Neural cell (in vitro differentiated cells): ENCODE measurements at regions not wholly inside any gene's neighbourhood (a gene's known extent, or its start where the extent isn't known, plus 50 kb on each side); places are given as distances from the start of the nearest gene placed in this dataset.

Experiments
- H2AFZ ChIP-seq: fragments of 200-600, 300-800 bp; sonication (generic), shearing (Covaris generic); 2 replicates; pipeline ENCODE4 v1.6.0; 2014; ENCODE audit warnings: low read depth, mild to moderate bottlenecking, antibody characterized with exemption, low read length, moderate library complexity
- H3F3A ChIP-seq: fragments of 200-600 bp; shearing (Covaris generic); 2 replicates; pipeline ENCODE4 v1.6.1; 2016; ENCODE audit warnings: mild to moderate bottlenecking, moderate library complexity, mixed read lengths, antibody characterized with exemption, low read length; ENCODE audit not compliant: insufficient read depth, poor library complexity, severe bottlenecking
- H3K27ac ChIP-seq: fragments of 200-600, 300-800 bp; sonication (generic), shearing (Covaris generic); 2 replicates; pipeline ENCODE4 v1.5.1; 2014; ENCODE audit warnings: mild to moderate bottlenecking, low read length, moderate library complexity
- H3K27me3 ChIP-seq: fragments of 300-800, 200-600 bp; sonication (generic), shearing (Covaris generic); 2 replicates; pipeline ENCODE4 v1.6.0; 2014; ENCODE audit warnings: mild to moderate bottlenecking, low read depth, low read length, moderate library complexity; ENCODE audit not compliant: insufficient read depth
- H3K36me3 ChIP-seq: fragments of 300-800, 200-600 bp; sonication (generic), shearing (Covaris generic); 2 replicates; pipeline ENCODE4 v1.5.1; 2014; ENCODE audit warnings: mild to moderate bottlenecking, antibody characterized with exemption, low read length, moderate library complexity; ENCODE audit not compliant: insufficient read depth
- H3K4me2 ChIP-seq: fragments of 300-800, 200-600 bp; sonication (generic), shearing (Covaris generic); 2 replicates; pipeline ENCODE4 v1.6.0; 2014; ENCODE audit warnings: mild to moderate bottlenecking, low read length
- H3K4me3 ChIP-seq: fragments of 300-800, 200-600 bp; sonication (generic), shearing (Covaris generic); 2 replicates; pipeline ENCODE4 v1.5.1; 2014; ENCODE audit warnings: mild to moderate bottlenecking, low read length, moderate library complexity
- H3K79me2 ChIP-seq: fragments of 200-600 bp; shearing (Covaris generic); replicated peaks from 2 replicates; pipeline ENCODE4 v1.6.0; 2014; ENCODE audit warnings: mild to moderate bottlenecking, low read length, moderate library complexity; ENCODE audit not compliant: insufficient read depth
- H3K9ac ChIP-seq: fragments of 300-800, 200-600 bp; sonication (generic), shearing (Covaris generic); 2 replicates; pipeline ENCODE4 v1.6.1; 2016; ENCODE audit warnings: mild to moderate bottlenecking, low read length, mixed read lengths
- H3K9me2 ChIP-seq: fragments of 200-600 bp; shearing (Covaris generic); 2 replicates; pipeline ENCODE4 v1.6.1; 2016; ENCODE audit warnings: mild to moderate bottlenecking, low read length, mixed read lengths; ENCODE audit not compliant: insufficient read depth
- H3K9me3 ChIP-seq: fragments of 200-600, 300-800 bp; sonication (generic), shearing (Covaris generic); 2 replicates; pipeline ENCODE4 v1.6.1; 2016; ENCODE audit warnings: mild to moderate bottlenecking, mixed run types, low read length, moderate library complexity, mixed read lengths
- H4K20me1 ChIP-seq: fragments of 200-600 bp; shearing (Covaris generic); 2 replicates; pipeline ENCODE4 v1.6.1; 2016; ENCODE audit warnings: mild to moderate bottlenecking, mixed run types; ENCODE audit not compliant: insufficient read depth
- CTCF ChIP-seq: fragments of 450-650 bp; IDR thresholded peaks from 2 replicates; pipeline ENCODE4 v1.5.1; 2014; ENCODE audit warnings: antibody characterized with exemption, mild to moderate bottlenecking, moderate library complexity; ENCODE audit not compliant: poor library complexity, severe bottlenecking
- EP300 ChIP-seq: fragments of 450-650 bp; conservative IDR thresholded peaks from 2 replicates; pipeline ENCODE4 v1.6.1; 2014; ENCODE audit warnings: antibody characterized with exemption, mild to moderate bottlenecking, moderate library complexity; ENCODE audit not compliant: poor library complexity, severe bottlenecking
- EZH2 ChIP-seq: fragments of 200-600, 300-800 bp; shearing (Covaris generic), sonication (generic); IDR thresholded peaks from 2 replicates; pipeline ENCODE4 v1.6.1; 2014; ENCODE audit warnings: antibody characterized with exemption, low read length, borderline replicate concordance, mild to moderate bottlenecking; ENCODE audit not compliant: insufficient read depth, poor library complexity, severe bottlenecking
- MXI1 ChIP-seq: fragments of 450-650 bp; conservative IDR thresholded peaks from 2 replicates; pipeline ENCODE4 v1.6.1; 2014; ENCODE audit warnings: antibody characterized with exemption, mild to moderate bottlenecking; ENCODE audit not compliant: poor library complexity, severe bottlenecking
- POLR2AphosphoS5 ChIP-seq: IDR thresholded peaks from 2 replicates; pipeline ENCODE4 v1.6.1; 2012
- RAD21 ChIP-seq: fragments of 450-650 bp; conservative IDR thresholded peaks from 2 replicates; pipeline ENCODE4 v1.6.1; 2014; ENCODE audit warnings: antibody characterized with exemption, mild to moderate bottlenecking, moderate library complexity
- REST ChIP-seq: IDR thresholded peaks from 2 replicates; pipeline ENCODE4 v1.6.1; 2012; ENCODE audit warnings: borderline replicate concordance
- SMC3 ChIP-seq: fragments of 450-650 bp; conservative IDR thresholded peaks from 2 replicates; pipeline ENCODE4 v1.6.1; 2014; ENCODE audit warnings: antibody characterized with exemption, mild to moderate bottlenecking, moderate library complexity; ENCODE audit not compliant: poor library complexity
- TAF1 ChIP-seq: IDR thresholded peaks from 2 replicates; pipeline ENCODE4 v1.6.1; 2012; ENCODE audit warnings: low read depth

- Histone ChIP-seq H3K27me3 (no peaks in the 10 kb centered on the region), H3F3A (no peaks in the 10 kb centered on the region), H3K4me2 (no peak overlapping the region), H3K79me2 (no peaks in the 10 kb centered on the region), H3K36me3 (no peaks in the 10 kb centered on the region), H3K9me2 (no peaks in the 10 kb centered on the region), H3K9ac (no peak overlapping the region), H4K20me1 (no peaks in the 10 kb centered on the region), H3K27ac (no peak overlapping the region), H2AFZ (no peak overlapping the region), H3K9me3 (no peaks in the 10 kb centered on the region), H3K4me3 (no peak overlapping the region)
- no peak for TF ChIP-seq CTCF
- no peak for TF ChIP-seq EZH2
Measured at GRCh38 chr20:22374066-22374465, 210.3 kb downstream of the FOXA2 start.

- TF ChIP-seq TAF1 (no peak), RAD21 (no peak), EZH2 (no peak), POLR2AphosphoS5 (no peak), MXI1 (no peak), EP300 (no peak), SMC3 (no peak), REST (no peak), CTCF (no peak)
- Histone ChIP-seq H3K27ac (no peak overlapping the region), H3K4me2 (no peak overlapping the region), H3K79me2 (no peaks in the 10 kb centered on the region), H3K9me2 (no peaks in the 10 kb centered on the region), H4K20me1 (no peaks in the 10 kb centered on the region), H3K4me3 (no peak overlapping the region), H3K36me3 (no peaks in the 10 kb centered on the region), H3F3A (no peaks in the 10 kb centered on the region), H3K27me3 (no peaks in the 10 kb centered on the region), H2AFZ (no peak overlapping the region), H3K9ac (no peak overlapping the region), H3K9me3 (no peaks in the 10 kb centered on the region)
Measured at GRCh38 chr20:22373164-22373895, 211.0 kb downstream of the FOXA2 start.
